Erythroblast (primary cell): ENCODE measurements at regions not wholly inside any gene's neighbourhood (a gene's known extent, or its start where the extent isn't known, plus 50 kb on each side); places are given as distances from the start of the nearest gene placed in this dataset.

ENCODE experiments used
- GATA1 ChIP-seq: IDR thresholded peaks from 2 replicates; pipeline ENCODE4 v1.6.1; 2011; ENCODE audit warnings: low read depth, mild to moderate bottlenecking, control low read depth, low read length, moderate library complexity
- POLR2A ChIP-seq: IDR thresholded peaks from 2 replicates; pipeline ENCODE4 v1.6.1; 2011; ENCODE audit warnings: mild to moderate bottlenecking, low read length

DNA sequence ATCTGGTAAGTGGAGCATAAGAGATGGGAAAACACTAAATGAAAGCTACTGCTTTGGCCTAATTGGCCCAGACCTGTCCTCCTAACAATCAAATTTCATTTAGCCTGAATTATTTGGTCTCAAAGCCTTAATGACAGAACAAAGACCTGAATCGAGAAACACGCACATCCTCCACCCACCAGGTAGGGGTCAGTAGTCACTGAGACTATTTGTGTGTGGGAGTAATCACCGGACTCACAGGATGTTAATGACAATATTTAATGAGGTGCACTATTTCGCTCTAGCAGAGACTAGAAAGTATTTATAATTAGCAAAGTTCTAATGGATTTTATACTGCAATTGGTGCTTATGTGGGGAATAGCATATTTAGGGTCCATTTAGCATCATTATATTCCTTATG lies 68.1 kb downstream of the RBM43 start:
- TF ChIP-seq POLR2A: no peak
- TF ChIP-seq GATA1: no peak
